IMR-90 (cell line): ENCODE measurements at regions not wholly inside any gene's neighbourhood (a gene's known extent, or its start where the extent isn't known, plus 50 kb on each side); places are given as distances from the start of the nearest gene placed in this dataset.
"Not testable (repeated sequence)": the region's sequence is repeated elsewhere in the genome, so short reads cannot be mapped to it uniquely, and the experiment has no call there.

Experiments used
- ATAC-seq: fragments of 200-7000 bp; cut with Tn5 transposase; 2 replicates; pipeline ENCODE4 v1.9.1; 2020; ENCODE audit warnings: low read depth, mild to moderate bottlenecking, moderate library complexity
- BruUV-seq: library from RNA; stranded (reverse); fragments of 400-500 nt; replicated peaks from 2 replicates; lab custom pipeline; 2021; lab: Mats Ljungman, UMichigan
- CTCF ChIA-PET: fragments of 300-600 bp; formaldehyde crosslinking; extraction: SDS; loops from one replicate; lab custom pipeline; 2021; ENCODE audit warnings: antibody characterized with exemption; lab: Yijun Ruan, JAX
- POLR2A ChIA-PET: fragments of 300-600 bp; sonication (Branson Sonifier 250); formaldehyde crosslinking; loops from one replicate; lab custom pipeline; 2022; ENCODE audit warnings: antibody characterized with exemption; ENCODE audit not compliant: unreplicated experiment; lab: Charles Lee
- DNase-seq: peaks from one replicate; pipeline ENCODE4 v3.0.0; 2013
- H2AFZ ChIP-seq: replicated peaks from 2 replicates; pipeline ENCODE3; 2013; ENCODE audit warnings: low read length, mild to moderate bottlenecking; ENCODE audit not compliant: poor library complexity
- H2AK5ac ChIP-seq: 2 replicates; pipeline ENCODE4 v1.6.1; 2013; ENCODE audit warnings: low read depth, low read length, inconsistent platforms
- H2AK9ac ChIP-seq: replicated peaks from 2 replicates; pipeline ENCODE3; 2013; ENCODE audit warnings: mild to moderate bottlenecking, low read depth, low read length, moderate library complexity; ENCODE audit not compliant: poor library complexity
- H2BK120ac ChIP-seq: 2 replicates; pipeline ENCODE4 v1.6.1; 2013; ENCODE audit warnings: low read depth, low read length, inconsistent platforms
- H2BK15ac ChIP-seq: 3 replicates; pipeline ENCODE4 v1.6.1; 2013; ENCODE audit warnings: low read depth, low read length, inconsistent platforms
- H2BK20ac ChIP-seq: 2 replicates; pipeline ENCODE4 v1.6.1; 2013; ENCODE audit warnings: low read depth, mild to moderate bottlenecking, inconsistent platforms, low read length, moderate library complexity
- H2BK5ac ChIP-seq: 2 replicates; pipeline ENCODE4 v1.6.1; 2013; ENCODE audit warnings: mild to moderate bottlenecking, low read depth, low read length, inconsistent platforms; ENCODE audit not compliant: poor library complexity, severe bottlenecking
- H3K14ac ChIP-seq: replicated peaks from 2 replicates; pipeline ENCODE4 v1.6.1; 2013; ENCODE audit warnings: low read depth, low read length, inconsistent platforms
- H3K18ac ChIP-seq: 2 replicates; pipeline ENCODE4 v1.6.1; 2013; ENCODE audit warnings: low read depth, low read length, control low read depth
- H3K23ac ChIP-seq: 2 replicates; pipeline ENCODE4 v1.6.1; 2013; ENCODE audit warnings: low read depth, low read length, inconsistent platforms
- H3K27ac ChIP-seq: 2 replicates; pipeline ENCODE4 v1.5.1; 2013; ENCODE audit warnings: mild to moderate bottlenecking, control low read depth, low read length; ENCODE audit not compliant: insufficient read depth
- H3K27me3 ChIP-seq: 2 replicates; pipeline ENCODE4 v1.6.1; 2013; ENCODE audit warnings: low read length; ENCODE audit not compliant: control insufficient read depth, insufficient read depth
- H3K36me3 ChIP-seq: 2 replicates; pipeline ENCODE4 v1.6.1; 2013; ENCODE audit warnings: low read length, mixed read lengths; ENCODE audit not compliant: control insufficient read depth, insufficient read depth
- H3K4ac ChIP-seq: 2 replicates; pipeline ENCODE4 v1.6.1; 2013; ENCODE audit warnings: low read depth, low read length, inconsistent platforms
- H3K4me1 ChIP-seq: 2 replicates; pipeline ENCODE4 v1.6.1; 2013; ENCODE audit warnings: low read length, mixed read lengths; ENCODE audit not compliant: control insufficient read depth, insufficient read depth
- H3K4me2 ChIP-seq: 2 replicates; pipeline ENCODE4 v1.6.1; 2013; ENCODE audit warnings: low read depth, mild to moderate bottlenecking, control low read depth, low read length, moderate library complexity
- H3K4me3 ChIP-seq: 2 replicates; pipeline ENCODE4 v1.5.1; 2013; ENCODE audit warnings: low read depth, mild to moderate bottlenecking, control low read depth, low read length, moderate library complexity; ENCODE audit not compliant: insufficient read depth
- H3K56ac ChIP-seq: 2 replicates; pipeline ENCODE4 v1.6.1; 2013; ENCODE audit warnings: low read length, inconsistent platforms; ENCODE audit not compliant: insufficient read depth; ENCODE audit errors: extremely low read depth
- H3K79me1 ChIP-seq, 2 experiments: 2 replicates each; pipeline ENCODE4 v1.6.1; 2013; ENCODE audit warnings: low read length in 2 of 2, inconsistent platforms in 1 of 2, low read depth in 1 of 2
- H3K9ac ChIP-seq: 2 replicates; pipeline ENCODE4 v1.6.1; 2013; ENCODE audit warnings: low read depth, low read length, control low read depth
- H3K9me1 ChIP-seq: 2 replicates; pipeline ENCODE4 v1.6.1; 2013; ENCODE audit warnings: low read length, inconsistent platforms; ENCODE audit not compliant: insufficient read depth
- H3K9me3 ChIP-seq: 2 replicates; pipeline ENCODE4 v1.6.1; 2013; ENCODE audit warnings: low read length; ENCODE audit not compliant: control insufficient read depth, insufficient read depth
- H4K20me1 ChIP-seq: 2 replicates; pipeline ENCODE4 v1.6.1; 2013; ENCODE audit warnings: low read length, inconsistent platforms; ENCODE audit not compliant: insufficient read depth
- H4K5ac ChIP-seq: 2 replicates; pipeline ENCODE4 v1.6.1; 2013; ENCODE audit warnings: mild to moderate bottlenecking, low read depth, low read length, control low read depth
- H4K8ac ChIP-seq, 2 experiments: 2 replicates each; pipeline ENCODE4 v1.6.1; 2013; ENCODE audit warnings: low read depth in 2 of 2, low read length in 2 of 2, control low read depth in 1 of 2, inconsistent platforms in 1 of 2
- H4K91ac ChIP-seq: 2 replicates; pipeline ENCODE4 v1.6.1; 2013; ENCODE audit warnings: low read depth, low read length, inconsistent platforms; ENCODE audit not compliant: insufficient read depth
- CEBPB ChIP-seq: IDR thresholded peaks from 2 replicates; pipeline ENCODE4 v1.6.1; 2012; ENCODE audit warnings: low read depth, low read length, improper control_type of control experiment
- FOS ChIP-seq: fragments of 150-350 bp; IDR thresholded peaks from 2 replicates; pipeline ENCODE4 v1.6.1; 2016; ENCODE audit warnings: low read depth, low read length
- MAFK ChIP-seq: IDR thresholded peaks from 2 replicates; pipeline ENCODE4 v1.6.1; 2012; ENCODE audit warnings: low read depth, low read length, improper control_type of control experiment
- MXI1 ChIP-seq: IDR thresholded peaks from 2 replicates; pipeline ENCODE4 v1.6.1; 2012; ENCODE audit warnings: low read depth, mild to moderate bottlenecking, low read length, moderate library complexity, borderline replicate concordance
- POLR2A ChIP-seq: IDR thresholded peaks from 2 replicates; pipeline ENCODE4 v1.6.1; 2012; ENCODE audit warnings: mild to moderate bottlenecking, low read depth, low read length
- RAD21 ChIP-seq: IDR thresholded peaks from 2 replicates; pipeline ENCODE4 v1.6.1; 2012; ENCODE audit warnings: low read length, improper control_type of control experiment
- RCOR1 ChIP-seq: IDR thresholded peaks from 2 replicates; pipeline ENCODE4 v1.6.1; 2012; ENCODE audit warnings: mild to moderate bottlenecking, low read length, improper control_type of control experiment; ENCODE audit not compliant: insufficient replicate concordance
- SMC3 ChIP-seq: fragments of 150-350 bp; IDR thresholded peaks from 2 replicates; pipeline ENCODE4 v1.6.1; 2016; ENCODE audit warnings: low read depth, mild to moderate bottlenecking, antibody characterized with exemption, low read length, moderate library complexity
- WGBS, 2 experiments: methylation state at CpG; one replicate each; pipeline versions ENCODE4 v1.1.5 to v1.1.7; 2013; ENCODE audit warnings: missing lambda C conversion rate in 2 of 2; ENCODE audit not compliant: insufficient read length in 1 of 2; ENCODE audit errors: extremely low coverage in 2 of 2; 5-methylcytosine and 5-hydroxymethylcytosine counted together
- dilution Hi-C: fragments of 300-500 bp; cut with HindIII; formaldehyde crosslinking; loops from one replicate; pipeline ENCODE4 v1.14.3; 2018; ENCODE audit warnings: low sequenced_read_pairs; ENCODE audit not compliant: unreplicated experiment
- in situ Hi-C: fragments of 300-500 bp; cut with MboI; formaldehyde crosslinking; loops from 3 replicates; pipeline ENCODE4 v1.14.3; 2019; ENCODE audit warnings: low sequenced_read_pairs, inconsistent platforms, mixed read lengths
- intact Hi-C: fragments of 100-400 bp; cut with micrococcal nuclease; formaldehyde crosslinking; loops from 2 replicates; pipeline ENCODE4 v1.10.0; 2022
- TF ChIP-seq, protein P1 (sequence below): fragments of 150-350 bp; IDR thresholded peaks from 2 replicates; pipeline ENCODE4 v1.6.1; 2016; ENCODE audit warnings: low read depth, mild to moderate bottlenecking, low read length, moderate library complexity, borderline replicate concordance

GRCh38 chr1:219100059-219100458 lies 73.6 kb upstream of the LYPLAL1 start:
- H2AFZ ChIP-seq: no peak overlapping the region
- H2BK120ac ChIP-seq: no peak overlapping the region
- H3K27me3 ChIP-seq: no peaks in the 10 kb centered on the region
- dilution Hi-C loops (no loop called here), in situ Hi-C loops (no loop called here), intact Hi-C loops (no loop called here)
- no peak overlapping the region for H2AK5ac ChIP-seq
- H3K9ac ChIP-seq: no peak overlapping the region
- no peak overlapping the region for H3K14ac ChIP-seq
- H3K9me3 ChIP-seq: no peaks in the 10 kb centered on the region
- H2AK9ac ChIP-seq: no peak overlapping the region
- no peak overlapping the region for H4K5ac ChIP-seq
- H3K4me3 ChIP-seq: no peak overlapping the region
- H4K20me1 ChIP-seq: no peaks in the 10 kb centered on the region
- POLR2A ChIA-PET: no interaction called here
- no peak overlapping the region for H3K23ac ChIP-seq
- no peaks in the 10 kb centered on the region for H3K4me1 ChIP-seq
- H4K91ac ChIP-seq: no peak overlapping the region
- H3K27ac ChIP-seq: no peak overlapping the region
- CTCF ChIA-PET: no interaction called here
- no peaks in the 10 kb centered on the region for H3K36me3 ChIP-seq
- no peak overlapping the region for H2BK5ac ChIP-seq
- TF ChIP-seq, protein P1, sequence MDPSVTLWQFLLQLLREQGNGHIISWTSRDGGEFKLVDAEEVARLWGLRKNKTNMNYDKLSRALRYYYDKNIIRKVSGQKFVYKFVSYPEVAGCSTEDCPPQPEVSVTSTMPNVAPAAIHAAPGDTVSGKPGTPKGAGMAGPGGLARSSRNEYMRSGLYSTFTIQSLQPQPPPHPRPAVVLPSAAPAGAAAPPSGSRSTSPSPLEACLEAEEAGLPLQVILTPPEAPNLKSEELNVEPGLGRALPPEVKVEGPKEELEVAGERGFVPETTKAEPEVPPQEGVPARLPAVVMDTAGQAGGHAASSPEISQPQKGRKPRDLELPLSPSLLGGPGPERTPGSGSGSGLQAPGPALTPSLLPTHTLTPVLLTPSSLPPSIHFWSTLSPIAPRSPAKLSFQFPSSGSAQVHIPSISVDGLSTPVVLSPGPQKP: no peak
- TF ChIP-seq RCOR1: no peak
- TF ChIP-seq CEBPB: no peak
- no peak for TF ChIP-seq POLR2A
- TF ChIP-seq FOS: no peak
- TF ChIP-seq RAD21: no peak
- TF ChIP-seq MXI1: no peak
- no peak for TF ChIP-seq SMC3
- TF ChIP-seq MAFK: no peak
- no TSS peak for BruUV-seq
- no peak overlapping the region for H3K4me2 ChIP-seq
- no peaks in the 10 kb centered on the region for H3K9me1 ChIP-seq
- H2BK15ac ChIP-seq: no peak overlapping the region
- WGBS, 2 experiments: no CpG with 5 or more reads among the region's 1 CpG
- no peaks in the 10 kb centered on the region for H3K79me1 ChIP-seq
- no peak overlapping the region for H2BK20ac ChIP-seq
- no peak for DNase-seq
- no peak overlapping the region for H4K8ac ChIP-seq
- no peak overlapping the region for H3K4ac ChIP-seq
- ATAC-seq: no peak
- H3K56ac ChIP-seq: no peak overlapping the region
- H3K18ac ChIP-seq: no peak overlapping the region

DNA sequence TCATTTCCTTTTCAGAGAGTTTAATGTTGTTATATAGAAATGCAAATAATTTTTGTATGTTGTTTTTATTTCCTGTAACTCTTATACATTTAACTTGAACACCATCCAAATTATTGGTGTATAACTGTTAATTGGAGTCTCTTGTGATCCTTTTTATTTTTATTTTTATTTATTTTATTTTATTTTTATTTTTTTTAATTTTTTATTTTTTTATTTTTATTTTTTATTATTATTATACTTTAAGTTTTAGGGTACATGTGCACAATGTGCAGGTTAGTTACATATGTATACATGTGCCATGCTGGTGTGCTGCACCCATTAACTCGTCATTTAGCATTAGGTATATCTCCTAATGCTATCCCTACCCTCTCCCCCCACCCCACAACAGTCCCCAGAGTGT lies 71.2 kb upstream of the LYPLAL1 start:
- H2AK5ac ChIP-seq, H3K9me3 ChIP-seq, H2AFZ ChIP-seq, H2BK20ac ChIP-seq, H4K5ac ChIP-seq, DNase-seq, H3K4ac ChIP-seq, H3K36me3 ChIP-seq, H2AK9ac ChIP-seq, H3K18ac ChIP-seq, ATAC-seq, H3K9ac ChIP-seq, H3K23ac ChIP-seq, H3K4me3 ChIP-seq, CTCF ChIA-PET, H3K27ac ChIP-seq, H3K4me1 ChIP-seq, H4K20me1 ChIP-seq, H3K9me1 ChIP-seq, H4K91ac ChIP-seq, in situ Hi-C loops, H3K4me2 ChIP-seq, POLR2A ChIA-PET, H2BK5ac ChIP-seq, H3K14ac ChIP-seq, H2BK120ac ChIP-seq, dilution Hi-C loops, H4K8ac ChIP-seq, H3K56ac ChIP-seq, H3K27me3 ChIP-seq, intact Hi-C loops, BruUV-seq, H2BK15ac ChIP-seq, H3K79me1 ChIP-seq: not testable (repeated sequence)
- no CpG with 5 or more reads among the region's 1 CpG for WGBS, 2 experiments
